Endothelial cell (in vitro differentiated cells): ENCODE measurements at regions not wholly inside any gene's neighbourhood (a gene's known extent, or its start where the extent isn't known, plus 50 kb on each side); places are given as distances from the start of the nearest gene placed in this dataset.

Source experiments
- DNase-seq: peaks from one replicate; pipeline ENCODE4 v3.0.0; 2021; ENCODE audit warnings: low spot score
- H3K27ac Mint-ChIP-seq: one replicate; pipeline ENCODE4 v1.8.0; 2021; ENCODE audit warnings: mixed read lengths, inconsistent platforms; ENCODE audit not compliant: unreplicated experiment
- H3K27me3 Mint-ChIP-seq: one replicate; pipeline ENCODE4 v1.8.0; 2021; ENCODE audit warnings: mild to moderate bottlenecking, moderate library complexity, mixed read lengths, inconsistent platforms; ENCODE audit not compliant: unreplicated experiment
- H3K36me3 Mint-ChIP-seq: one replicate; pipeline ENCODE4 v1.8.0; 2021; ENCODE audit warnings: mild to moderate bottlenecking, low read depth, mixed read lengths, inconsistent platforms; ENCODE audit not compliant: unreplicated experiment
- H3K4me1 Mint-ChIP-seq: one replicate; pipeline ENCODE4 v1.8.0; 2021; ENCODE audit warnings: mild to moderate bottlenecking, mixed read lengths, inconsistent platforms; ENCODE audit not compliant: unreplicated experiment
- H3K4me3 Mint-ChIP-seq: one replicate; pipeline ENCODE4 v1.8.0; 2021; ENCODE audit warnings: mild to moderate bottlenecking, mixed read lengths, inconsistent platforms; ENCODE audit not compliant: unreplicated experiment
- H3K9me3 Mint-ChIP-seq: one replicate; pipeline ENCODE4 v1.8.0; 2021; ENCODE audit warnings: mixed read lengths, inconsistent platforms; ENCODE audit not compliant: unreplicated experiment
- TF ChIP-seq, protein P1 (sequence below): fragments of 200-600 bp; sonication (generic); IDR thresholded peaks from one replicate; pipeline ENCODE4 v1.5.0; 2021; ENCODE audit warnings: antibody characterized with exemption; ENCODE audit not compliant: unreplicated experiment

DNA sequence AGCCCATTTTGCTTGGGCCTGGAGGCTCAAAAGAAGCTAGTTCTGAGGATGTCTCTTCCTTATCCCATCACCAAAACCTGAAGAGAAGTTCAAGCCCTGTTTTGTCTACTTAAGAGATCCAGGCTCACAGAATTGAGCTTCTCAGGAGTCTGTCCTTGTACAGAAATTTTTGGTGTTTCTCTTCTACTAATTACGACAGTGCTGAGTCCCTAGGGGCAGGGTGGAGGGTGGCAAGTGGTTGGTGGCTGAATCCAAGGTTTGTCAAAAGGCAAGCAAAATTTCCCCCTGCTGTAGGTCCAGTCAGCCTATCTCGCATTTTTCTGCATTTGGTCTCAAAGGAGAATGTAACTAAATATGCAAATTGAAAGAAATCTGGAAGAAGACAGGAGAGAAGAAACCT lies 377.9 kb downstream of the SMARCA1 start:
- DNase-seq = no peak
- no peaks in the 10 kb centered on the region for H3K9me3 Mint-ChIP-seq
- H3K27ac Mint-ChIP-seq = no peak overlapping the region
- H3K36me3 Mint-ChIP-seq = no peaks in the 10 kb centered on the region
- TF ChIP-seq, protein P1, sequence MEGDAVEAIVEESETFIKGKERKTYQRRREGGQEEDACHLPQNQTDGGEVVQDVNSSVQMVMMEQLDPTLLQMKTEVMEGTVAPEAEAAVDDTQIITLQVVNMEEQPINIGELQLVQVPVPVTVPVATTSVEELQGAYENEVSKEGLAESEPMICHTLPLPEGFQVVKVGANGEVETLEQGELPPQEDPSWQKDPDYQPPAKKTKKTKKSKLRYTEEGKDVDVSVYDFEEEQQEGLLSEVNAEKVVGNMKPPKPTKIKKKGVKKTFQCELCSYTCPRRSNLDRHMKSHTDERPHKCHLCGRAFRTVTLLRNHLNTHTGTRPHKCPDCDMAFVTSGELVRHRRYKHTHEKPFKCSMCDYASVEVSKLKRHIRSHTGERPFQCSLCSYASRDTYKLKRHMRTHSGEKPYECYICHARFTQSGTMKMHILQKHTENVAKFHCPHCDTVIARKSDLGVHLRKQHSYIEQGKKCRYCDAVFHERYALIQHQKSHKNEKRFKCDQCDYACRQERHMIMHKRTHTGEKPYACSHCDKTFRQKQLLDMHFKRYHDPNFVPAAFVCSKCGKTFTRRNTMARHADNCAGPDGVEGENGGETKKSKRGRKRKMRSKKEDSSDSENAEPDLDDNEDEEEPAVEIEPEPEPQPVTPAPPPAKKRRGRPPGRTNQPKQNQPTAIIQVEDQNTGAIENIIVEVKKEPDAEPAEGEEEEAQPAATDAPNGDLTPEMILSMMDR = no peak
- H3K4me1 Mint-ChIP-seq = no peaks in the 10 kb centered on the region
- no peak overlapping the region for H3K4me3 Mint-ChIP-seq
- no peaks in the 10 kb centered on the region for H3K27me3 Mint-ChIP-seq

DNA sequence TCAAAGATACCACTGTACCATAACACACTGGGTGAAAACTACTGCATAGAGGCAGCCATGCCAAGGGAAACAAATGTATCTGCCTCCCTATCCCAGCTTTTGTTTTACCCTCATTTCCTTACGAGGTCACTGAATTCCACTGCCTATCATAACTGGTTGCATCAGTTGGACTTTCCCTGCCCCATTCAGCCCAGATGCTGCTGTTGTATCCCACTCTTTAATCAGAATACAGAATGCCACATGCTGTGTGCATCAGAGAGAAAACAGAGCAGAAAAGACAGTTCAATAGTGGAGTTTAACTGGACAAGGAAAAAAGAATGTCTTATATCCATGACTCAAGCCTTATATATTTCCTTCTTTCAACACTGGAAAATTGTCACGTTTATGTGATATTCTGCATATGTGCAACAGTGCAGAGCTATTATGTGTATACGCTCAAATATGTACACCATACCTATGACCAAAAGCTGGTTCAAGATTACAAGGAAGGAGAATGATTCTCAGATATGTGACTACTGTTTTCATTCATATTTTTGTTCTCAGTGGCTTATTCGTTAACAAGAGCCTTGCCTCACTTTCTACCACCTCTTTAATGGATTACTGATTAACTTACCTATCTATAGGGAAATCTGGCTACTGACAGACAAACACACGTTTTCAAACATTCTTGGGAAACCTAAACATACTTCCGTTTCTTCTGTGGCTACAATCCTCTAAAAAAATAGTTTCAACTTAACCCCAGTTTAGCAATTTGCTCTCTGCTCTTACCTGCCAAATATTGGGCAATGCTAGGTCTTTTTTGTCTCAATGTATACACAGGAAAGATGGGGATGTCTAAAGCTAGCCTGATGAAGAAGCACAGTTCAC lies 378.9 kb downstream of the SMARCA1 start:
- Mint-ChIP-seq H3K36me3 (no peaks in the 10 kb centered on the region), H3K4me3 (no peak overlapping the region), H3K27ac (no peak overlapping the region), H3K4me1 (no peaks in the 10 kb centered on the region), H3K27me3 (no peaks in the 10 kb centered on the region), H3K9me3 (no peaks in the 10 kb centered on the region)
- TF ChIP-seq, protein P1 = no peak
- no peak for DNase-seq

DNA sequence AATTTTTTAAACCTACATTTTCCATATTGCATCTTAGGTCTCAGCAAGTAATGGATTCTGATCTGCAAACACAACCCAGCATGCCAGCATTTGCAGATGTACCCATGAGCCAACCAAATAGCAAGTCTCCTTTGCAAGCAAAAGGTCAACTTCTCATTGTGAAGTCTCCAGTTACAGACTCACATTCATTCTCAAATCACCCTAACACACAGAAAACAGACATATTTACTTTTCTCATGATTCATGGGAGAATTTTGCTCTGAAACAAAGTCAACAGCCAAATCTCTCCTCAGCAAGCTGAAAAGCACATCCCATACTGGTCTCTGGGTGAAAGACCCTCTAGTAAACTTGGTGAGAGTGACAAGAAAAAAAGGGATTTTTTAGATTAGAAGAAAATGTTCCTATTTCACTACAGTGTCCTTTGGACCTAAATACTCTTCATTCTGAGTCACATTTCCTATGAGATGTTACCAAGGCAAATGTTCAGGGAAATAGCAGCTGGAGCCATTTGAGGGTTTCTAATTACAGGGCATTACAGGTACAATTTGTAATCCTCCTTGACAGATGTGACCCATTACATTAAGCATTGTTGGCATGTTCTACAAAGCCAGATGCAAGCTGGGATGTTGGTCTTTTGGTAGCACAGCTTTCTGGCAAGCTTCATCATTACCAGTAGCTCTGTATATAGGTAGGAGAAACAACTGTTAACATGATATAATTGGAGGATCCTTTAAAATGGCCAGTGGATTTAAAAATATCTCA lies 383.3 kb downstream of the SMARCA1 start:
- Mint-ChIP-seq H3K36me3 (no peaks in the 10 kb centered on the region), H3K27me3 (no peaks in the 10 kb centered on the region), H3K27ac (no peak overlapping the region), H3K9me3 (no peaks in the 10 kb centered on the region), H3K4me1 (no peaks in the 10 kb centered on the region), H3K4me3 (no peak overlapping the region)
- no peak for DNase-seq
- TF ChIP-seq, protein P1 = no peak

DNA sequence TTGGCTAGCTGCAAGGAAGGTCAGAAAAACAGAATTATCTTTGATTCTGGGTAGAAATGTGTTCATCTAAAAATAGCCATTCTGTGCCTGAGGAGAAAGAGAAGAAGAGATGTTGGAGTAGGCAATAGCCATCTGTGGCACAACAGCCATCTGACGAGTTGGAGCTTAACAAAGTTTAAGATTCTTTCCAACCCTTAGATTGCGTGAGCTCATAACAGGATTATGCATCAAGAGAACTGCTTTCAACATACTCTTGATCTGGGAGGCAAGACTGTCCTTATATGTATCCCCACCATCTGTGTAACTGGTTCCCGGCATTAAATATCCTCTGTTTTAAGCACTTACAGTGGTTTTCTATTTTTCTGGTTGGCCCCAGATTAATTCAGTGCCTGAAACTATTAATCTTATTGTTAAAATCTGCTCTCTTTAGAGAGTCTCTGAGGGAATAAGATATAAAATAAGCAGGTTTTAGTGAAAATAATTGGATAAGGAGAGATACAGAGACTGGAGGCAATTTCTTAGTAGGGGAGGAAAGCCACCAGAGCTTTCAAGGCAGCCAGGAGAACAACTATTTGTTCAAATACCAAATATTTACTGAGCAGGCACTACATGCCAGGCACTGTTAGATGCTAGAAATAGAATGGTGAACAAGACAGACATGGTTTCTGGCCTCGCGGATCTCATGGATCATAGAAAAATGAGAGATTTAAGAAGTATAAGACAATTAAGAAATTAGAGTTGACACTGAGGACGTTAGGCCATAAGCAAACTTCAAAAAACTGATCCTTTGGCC lies 398.0 kb downstream of the SMARCA1 start:
- TF ChIP-seq, protein P1 = no peak
- Mint-ChIP-seq H3K27me3 (no peaks in the 10 kb centered on the region), H3K36me3 (no peaks in the 10 kb centered on the region), H3K27ac (no peak overlapping the region), H3K4me1 (peaks cover 4% of the 10 kb centered on the region), H3K9me3 (no peaks in the 10 kb centered on the region), H3K4me3 (no peak overlapping the region)
- DNase-seq = no peak
